Daoy (cell line): ENCODE measurements at regions not wholly inside any gene's neighbourhood (a gene's known extent, or its start where the extent isn't known, plus 50 kb on each side); places are given as distances from the start of the nearest gene placed in this dataset.
"Not testable (repeated sequence)": the region's sequence is repeated elsewhere in the genome, so short reads cannot be mapped to it uniquely, and the experiment has no call there.

ENCODE experiments used
- DNase-seq: peaks from one replicate; pipeline ENCODE4 v3.0.0-alpha.2; 2015; ENCODE audit warnings: low read depth

GRCh38 chr6:104676679-104677078, 183.0 kb downstream of the HACE1 start:
- not testable (repeated sequence) for DNase-seq

- not testable (repeated sequence) for DNase-seq
Measured at GRCh38 chr6:104675161-104675560, 184.6 kb downstream of the HACE1 start.

- DNase-seq, result not testable (repeated sequence)
Measured at GRCh38 chr6:104673078-104673477, 186.6 kb downstream of the HACE1 start.

- DNase-seq, result not testable (repeated sequence)
Measured at GRCh38 chr6:104671591-104671891, 188.2 kb downstream of the HACE1 start.

- peak; percentile 32 for DNase-seq
Measured at GRCh38 chr6:104670834-104671590, 188.7 kb downstream of the HACE1 start.

DNA sequence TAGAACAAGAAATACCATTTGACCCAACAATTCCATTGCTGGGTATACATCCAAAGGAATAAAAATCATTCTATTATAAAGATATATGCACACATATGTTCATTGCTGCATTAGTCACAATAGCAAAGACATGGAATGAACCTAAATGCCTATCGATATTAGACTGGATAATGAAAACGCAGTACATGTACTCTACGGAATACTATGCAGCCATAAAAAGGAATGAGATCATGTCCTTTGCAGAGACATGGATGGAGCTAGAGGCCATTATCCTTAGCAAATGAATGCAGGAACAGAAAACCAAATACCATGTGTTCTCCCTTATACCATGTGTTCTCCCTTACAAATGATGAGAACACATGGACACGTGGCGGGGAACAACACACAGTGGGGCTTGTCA, 190.2 kb downstream of the HACE1 start:
- no peak for DNase-seq

DNA sequence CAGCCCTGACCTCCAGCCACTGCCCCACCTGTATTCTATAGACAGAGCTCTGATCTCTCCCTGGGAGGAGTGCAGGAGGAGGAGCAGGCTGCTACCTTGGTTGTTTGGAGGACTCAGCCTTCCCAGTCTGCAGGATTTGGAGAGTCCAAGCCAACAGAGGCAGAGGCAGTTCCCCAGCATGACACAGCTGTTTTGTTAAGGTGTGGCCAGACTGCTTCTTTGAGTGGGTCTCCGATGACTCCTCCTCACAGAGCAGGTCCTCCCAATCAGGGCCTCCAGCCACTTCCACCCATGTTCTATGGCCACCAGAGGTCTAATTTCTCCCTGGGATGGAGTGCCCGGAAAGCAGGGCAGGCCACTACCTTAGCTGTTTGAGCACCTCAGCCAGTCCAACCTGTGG, 203.5 kb downstream of the HACE1 start:
- no peak for DNase-seq

DNA sequence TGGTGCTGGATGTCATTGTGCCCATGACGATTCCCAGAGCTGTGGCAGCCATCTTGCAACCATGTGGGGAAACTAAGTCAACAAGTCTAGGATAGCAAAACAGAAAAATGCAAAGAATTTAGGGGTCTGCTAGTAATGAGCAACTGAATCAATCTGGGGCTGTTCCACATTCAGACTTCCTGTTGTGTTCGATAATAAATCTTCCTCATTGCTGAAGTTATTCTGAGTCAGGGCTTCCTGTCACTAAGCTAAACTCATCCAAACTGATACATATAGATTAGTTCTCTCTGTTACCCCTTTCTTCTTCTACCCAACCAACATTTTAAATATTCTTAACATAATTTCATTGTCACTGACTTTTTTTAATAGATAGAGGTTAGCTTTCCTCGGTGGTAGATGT, 205.9 kb downstream of the HACE1 start:
- DNase-seq, result no peak

DNA sequence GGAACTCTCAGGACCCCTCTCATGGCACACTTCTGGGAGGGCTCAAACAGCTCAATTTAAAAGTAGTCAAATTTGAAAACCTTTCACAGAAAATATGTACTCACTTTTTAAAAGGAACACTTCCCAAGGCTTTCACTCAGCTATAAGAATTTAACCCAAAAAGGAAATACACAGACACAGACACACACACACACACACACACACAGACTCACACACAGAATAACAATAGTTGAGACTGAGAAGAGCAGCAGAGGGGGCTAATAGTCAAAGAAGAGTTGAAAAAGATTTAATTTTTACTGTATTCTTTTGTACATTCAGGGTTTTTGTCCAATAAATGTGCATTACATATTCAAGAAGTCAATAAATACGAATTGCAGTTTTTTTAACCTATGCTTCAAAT, 211.4 kb downstream of the HACE1 start:
- DNase-seq, result no peak

- no peak for DNase-seq
Measured at GRCh38 chr6:104644848-104645247, 214.9 kb downstream of the HACE1 start.

- DNase-seq, result no peak
Measured at GRCh38 chr6:104642871-104643270, 216.8 kb downstream of the HACE1 start.

DNA sequence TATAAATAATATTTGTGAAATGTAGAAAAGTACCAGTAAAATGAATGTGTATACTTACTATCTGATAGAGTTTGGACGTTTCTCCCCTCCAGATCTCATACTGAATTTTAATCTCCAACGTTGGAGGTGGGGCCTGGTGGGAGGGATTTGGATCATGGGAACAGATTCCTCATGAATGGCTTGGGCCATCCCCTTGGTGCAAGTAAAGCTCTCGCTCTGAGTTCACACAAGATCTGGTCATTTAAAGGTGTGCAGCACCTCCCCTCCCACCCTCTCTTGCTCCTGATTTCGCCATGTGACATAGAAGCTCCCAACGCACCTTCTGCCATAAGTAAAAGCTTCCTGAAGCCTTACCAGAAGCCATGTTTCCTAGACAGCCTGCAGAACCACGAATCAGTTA, 219.0 kb downstream of the HACE1 start:
- no peak for DNase-seq

DNA sequence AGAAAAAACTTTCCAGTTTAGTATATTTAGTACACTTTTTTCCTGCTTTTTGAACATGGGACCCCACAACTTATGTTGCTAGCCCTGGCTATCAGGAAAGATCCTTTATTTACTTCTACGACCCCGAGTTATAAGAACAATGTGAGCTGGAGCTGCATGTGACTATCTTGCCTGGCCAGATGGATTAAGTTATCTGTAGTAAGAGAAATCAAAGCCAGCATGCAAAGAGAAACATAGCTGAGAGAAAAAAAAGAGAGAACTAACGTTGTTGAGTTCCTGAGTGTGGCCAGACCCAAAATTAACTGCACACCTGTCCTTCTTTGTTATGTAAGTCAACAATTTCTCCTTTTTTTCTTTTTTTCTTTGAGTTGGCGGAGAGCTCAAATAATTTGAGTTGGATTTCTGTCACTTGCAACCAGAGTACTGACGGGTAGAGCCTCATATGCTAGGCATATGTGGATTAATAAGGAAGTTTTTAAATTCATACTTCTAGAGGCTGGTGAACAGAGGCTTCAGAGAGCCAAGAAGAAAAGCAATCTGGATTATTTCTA, 219.5 kb downstream of the HACE1 start:
- DNase-seq, result no peak

DNA sequence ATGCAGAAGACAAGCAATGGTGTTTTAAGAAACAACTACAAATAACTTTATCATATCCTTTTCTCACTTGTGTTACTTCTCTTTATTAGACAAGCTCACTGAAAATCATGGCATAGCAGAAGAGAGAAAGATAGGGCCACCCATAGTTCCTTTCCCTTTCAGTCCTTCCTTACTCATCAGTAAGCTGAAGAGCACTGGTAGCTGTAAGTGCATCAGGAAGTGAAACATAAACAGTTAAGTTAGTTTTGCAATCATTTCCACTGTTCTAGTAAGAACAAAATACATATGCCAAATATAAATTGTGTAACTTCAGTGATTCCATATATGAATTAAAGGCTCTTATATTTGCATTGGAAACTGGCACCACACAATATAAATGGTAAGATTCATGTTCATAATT, 220.1 kb downstream of the HACE1 start:
- DNase-seq, result no peak

DNA sequence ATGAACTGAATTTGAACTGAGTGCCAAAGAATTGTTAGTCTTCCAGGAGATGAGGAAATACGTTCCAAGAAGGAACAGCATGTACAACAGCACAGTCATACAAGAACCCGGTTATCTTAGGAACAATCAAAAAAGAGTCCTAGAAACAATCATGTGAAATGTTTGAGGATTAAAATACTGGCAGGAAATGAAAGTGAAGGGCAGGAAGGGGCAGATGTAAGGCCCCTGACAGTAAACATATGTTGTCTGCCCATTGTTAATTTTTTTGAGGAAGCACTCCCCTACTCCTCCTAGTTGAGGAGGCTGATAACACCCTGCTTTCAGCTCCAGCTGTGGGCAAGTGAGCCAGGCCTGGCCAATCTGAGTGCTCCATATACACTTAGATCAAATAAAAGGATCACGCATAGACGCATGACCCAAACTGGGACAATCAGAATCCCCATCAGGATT, 220.9 kb downstream of the HACE1 start:
- DNase-seq, result no peak

DNA sequence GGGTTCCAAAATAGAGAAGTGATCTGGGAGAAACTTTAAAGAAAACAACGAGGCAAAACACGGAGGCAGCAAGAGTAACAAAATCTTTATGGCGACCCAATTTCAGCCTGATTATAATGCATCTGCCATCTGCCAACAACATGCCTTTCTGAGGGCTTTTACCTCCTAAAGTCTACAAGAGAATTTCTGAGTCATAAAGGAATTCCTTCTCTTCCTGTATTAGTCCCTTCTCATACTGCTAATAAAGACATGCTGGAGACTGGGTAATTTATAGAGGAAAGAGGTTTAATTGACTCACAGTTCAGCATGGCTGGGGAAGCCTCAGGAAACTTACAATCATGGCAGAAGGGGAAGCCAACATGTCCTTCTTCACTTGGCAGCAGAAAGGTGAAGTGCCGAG, 226.6 kb downstream of the HACE1 start:
- no peak for DNase-seq

- DNase-seq, result no peak
Measured at GRCh38 chr6:104632588-104632987, 227.1 kb downstream of the HACE1 start.

DNA sequence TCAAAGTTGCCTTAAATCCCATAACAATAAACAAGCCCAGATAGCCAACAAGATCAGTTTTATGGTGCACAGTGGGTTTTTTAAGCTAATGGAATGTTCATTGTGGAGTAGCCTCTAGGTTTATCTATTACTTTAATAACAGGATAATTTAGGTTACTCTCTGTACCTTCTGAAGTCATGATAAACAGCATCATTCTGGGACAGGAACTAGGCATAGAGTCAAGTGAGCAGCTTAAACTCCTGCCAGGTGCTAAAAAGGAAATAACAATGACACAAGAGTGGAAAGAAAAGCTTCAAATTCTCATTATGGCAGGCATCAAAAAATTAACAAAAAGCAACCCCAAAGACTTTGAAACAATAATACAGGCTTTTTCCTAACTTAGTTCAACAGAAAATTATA, 228.8 kb downstream of the HACE1 start:
- DNase-seq, result no peak

GRCh38 chr6:104630522-104630921, 229.2 kb downstream of the HACE1 start:
- DNase-seq, result no peak

GRCh38 chr6:104629826-104630225, 229.9 kb downstream of the HACE1 start:
- DNase-seq, result no peak

GRCh38 chr6:104625536-104625935, 234.2 kb downstream of the HACE1 start:
- peak; percentile 53 for DNase-seq

DNA sequence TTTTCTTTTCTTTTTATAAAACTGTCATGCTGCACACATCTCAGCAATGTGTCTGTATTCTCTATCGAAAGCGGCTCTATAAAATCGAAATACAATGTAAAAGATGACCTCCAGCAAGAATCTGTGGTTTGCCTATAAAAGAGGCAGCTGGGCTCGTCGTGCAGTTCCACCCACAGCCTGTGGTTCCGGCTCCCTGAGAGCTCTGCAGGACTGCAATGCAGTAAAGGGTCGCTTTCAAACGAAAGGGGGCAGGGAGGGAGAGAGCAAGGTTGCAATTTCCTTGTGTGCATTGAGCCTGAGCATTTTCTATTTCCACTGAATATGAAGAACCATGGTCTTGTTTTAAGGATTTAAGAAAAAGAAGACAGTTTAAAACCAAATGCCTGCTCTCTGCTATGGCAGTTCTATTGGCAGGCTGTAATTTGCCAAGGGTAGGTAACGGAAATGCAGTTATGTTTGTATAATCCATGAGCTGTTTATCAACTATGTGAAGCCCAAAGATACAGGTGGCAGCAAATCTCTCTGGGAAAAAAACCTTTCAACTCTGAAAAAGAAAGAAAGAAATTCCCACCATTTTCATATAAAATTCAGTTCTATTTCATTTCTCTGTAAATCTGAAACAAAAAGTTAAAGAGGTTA, 236.5 kb downstream of the HACE1 start:
- DNase-seq, result peak; percentile 10

GRCh38 chr6:104621396-104621795, 238.3 kb downstream of the HACE1 start:
- no peak for DNase-seq
